CD4-positive, alpha-beta T cell treated with Interleukin-12 subunit alpha and Interleukin-12 subunit beta, for 1 hour (primary cell): ENCODE measurements at regions not wholly inside any gene's neighbourhood (a gene's known extent, or its start where the extent isn't known, plus 50 kb on each side); places are given as distances from the start of the nearest gene placed in this dataset.

Experiments used
- DNase-seq: peaks from one replicate; pipeline ENCODE4 v3.0.0-alpha.2; 2020

DNA sequence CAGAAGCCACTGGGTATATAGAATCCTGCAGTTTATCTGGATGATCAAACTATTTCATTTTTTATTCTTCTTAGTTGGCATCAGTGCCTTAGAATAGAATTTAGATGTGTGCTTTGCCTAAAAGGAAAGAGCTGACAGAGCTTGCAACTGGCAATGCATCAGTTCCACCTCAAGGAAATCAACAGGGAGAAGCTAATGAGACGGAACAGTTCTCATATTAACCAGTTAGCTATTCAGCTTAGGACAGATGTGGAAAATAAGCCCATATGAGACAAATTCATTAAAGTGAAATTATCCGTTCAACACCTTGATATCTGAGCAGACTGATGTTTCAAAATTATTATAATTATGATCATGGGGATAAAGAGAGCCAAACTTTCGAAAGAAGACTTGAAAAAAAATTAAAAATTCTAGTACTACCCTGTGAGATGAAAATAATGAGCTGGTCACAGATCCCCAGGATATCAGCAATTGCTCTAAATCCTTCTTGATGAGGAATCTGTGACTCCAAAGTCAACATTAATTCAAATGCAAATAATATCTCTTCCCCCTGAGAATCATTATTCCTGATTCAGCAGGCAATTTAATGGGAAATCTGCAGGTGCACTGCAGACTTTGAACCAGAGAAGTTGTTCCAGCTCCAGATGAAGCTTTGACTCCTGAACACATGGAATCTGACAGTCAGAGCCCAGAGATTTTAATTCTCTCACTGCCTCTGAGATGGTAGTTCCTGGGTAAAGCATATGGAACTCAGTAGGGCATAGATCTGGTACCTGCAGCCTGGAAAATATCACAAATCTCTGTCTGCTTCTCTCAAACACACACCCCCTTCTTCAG is 486.8 kb downstream of the FOXO1 start:
- no peak for DNase-seq

DNA sequence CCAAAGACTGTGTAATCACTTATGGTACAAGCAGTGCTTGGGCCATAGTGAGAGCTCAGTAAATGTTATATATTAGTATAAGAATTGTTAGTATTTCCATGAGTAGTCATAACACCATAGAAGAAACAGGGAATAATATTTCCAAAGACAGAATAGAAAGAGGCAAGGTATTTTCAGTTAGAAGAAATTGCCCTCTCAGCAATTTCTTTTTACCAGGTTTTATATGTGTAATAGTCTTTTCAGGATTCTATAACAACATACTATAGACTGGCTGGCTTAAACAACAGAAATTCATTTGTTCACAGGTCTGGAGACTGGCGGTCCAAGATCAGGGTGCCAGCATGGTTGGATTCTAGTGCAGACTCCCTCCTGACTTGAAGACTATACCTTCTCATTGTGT is 485.7 kb downstream of the FOXO1 start:
- no peak for DNase-seq

DNA sequence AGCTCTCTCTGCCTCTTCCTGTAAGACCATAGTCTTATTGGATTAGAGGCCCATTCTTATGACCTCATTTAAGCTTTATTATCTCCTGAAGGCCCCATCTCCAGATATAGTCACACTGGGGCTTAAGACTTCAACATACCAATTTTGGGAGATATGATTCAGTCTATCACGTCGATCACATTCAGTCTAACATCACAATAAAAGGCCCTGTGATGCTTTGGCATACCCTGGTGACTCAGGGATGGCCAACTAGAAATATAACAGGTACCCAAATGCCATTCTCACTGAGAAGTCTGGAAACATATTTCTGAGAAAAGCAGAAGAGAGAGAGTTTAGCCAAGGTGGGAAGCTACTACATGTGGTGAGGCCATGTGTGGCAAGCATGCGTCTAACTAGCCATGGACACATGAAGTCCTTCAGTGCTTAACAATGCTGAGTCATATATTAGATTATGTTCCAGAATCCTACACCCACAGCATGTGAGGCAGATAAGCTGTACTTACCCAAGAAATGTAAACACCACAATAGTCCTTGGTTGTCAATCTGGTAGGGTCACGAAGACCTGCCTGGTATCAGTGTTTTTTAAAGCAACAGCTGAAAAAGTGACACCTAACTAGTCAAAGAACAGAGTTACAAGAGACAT is 485.1 kb downstream of the FOXO1 start:
- no peak for DNase-seq

DNA sequence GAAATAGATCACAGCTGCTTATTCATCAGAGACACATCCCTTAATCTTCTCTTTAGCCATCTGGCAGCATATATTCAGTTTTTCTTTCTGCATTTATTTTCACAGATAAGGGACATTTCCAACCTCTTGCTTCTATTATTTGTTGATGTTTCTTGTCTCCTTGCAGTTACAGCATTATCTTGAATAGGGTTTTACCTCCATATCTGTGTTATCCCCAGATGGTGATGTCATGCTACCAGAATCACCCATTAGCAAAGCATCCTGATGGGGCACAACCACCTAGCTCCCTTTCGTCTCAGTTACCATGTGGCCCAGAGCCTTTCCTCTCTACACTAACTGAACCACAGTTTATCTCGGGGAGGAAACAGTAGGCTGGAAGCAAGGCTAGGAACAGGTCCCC is 483.9 kb downstream of the FOXO1 start:
- no peak for DNase-seq

DNA sequence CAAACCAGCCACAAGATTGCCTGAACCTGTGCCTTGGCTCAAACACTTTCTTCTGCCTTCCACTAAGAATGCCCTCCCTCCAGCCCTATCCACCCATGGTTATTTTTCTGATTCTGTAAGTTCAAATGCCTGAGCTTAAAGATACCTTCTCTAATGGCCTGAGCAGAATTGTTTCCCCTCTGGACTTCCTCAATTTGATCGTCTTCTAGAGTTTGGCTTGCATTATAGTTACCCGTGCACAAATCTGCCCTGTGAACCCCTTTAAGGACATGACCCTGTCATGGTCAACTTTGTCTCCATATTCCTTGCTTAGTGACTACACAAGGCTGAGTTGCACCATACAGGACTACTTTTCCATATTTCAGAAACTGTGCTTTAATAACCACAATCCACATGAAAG is 481.0 kb downstream of the FOXO1 start:
- no peak for DNase-seq

DNA sequence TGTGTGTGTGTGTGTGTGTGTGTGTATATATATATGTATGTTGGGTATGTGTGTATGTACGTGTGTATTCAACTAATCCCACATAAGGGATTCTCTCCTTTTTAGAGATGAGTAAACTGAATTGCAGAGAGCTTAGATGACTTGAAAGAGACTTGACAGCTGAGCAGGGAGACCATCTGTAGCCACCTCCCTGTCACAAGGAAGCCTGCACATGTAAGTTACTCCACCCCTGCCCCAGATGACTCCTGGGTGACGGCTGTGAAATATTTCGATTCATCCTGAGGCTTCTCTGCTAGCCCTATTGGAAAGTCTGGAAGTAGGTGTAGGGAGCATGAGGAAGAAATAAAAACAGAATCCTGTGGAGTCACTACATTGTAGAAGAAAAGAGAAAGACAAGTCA is 480.4 kb downstream of the FOXO1 start:
- DNase-seq = no peak

DNA sequence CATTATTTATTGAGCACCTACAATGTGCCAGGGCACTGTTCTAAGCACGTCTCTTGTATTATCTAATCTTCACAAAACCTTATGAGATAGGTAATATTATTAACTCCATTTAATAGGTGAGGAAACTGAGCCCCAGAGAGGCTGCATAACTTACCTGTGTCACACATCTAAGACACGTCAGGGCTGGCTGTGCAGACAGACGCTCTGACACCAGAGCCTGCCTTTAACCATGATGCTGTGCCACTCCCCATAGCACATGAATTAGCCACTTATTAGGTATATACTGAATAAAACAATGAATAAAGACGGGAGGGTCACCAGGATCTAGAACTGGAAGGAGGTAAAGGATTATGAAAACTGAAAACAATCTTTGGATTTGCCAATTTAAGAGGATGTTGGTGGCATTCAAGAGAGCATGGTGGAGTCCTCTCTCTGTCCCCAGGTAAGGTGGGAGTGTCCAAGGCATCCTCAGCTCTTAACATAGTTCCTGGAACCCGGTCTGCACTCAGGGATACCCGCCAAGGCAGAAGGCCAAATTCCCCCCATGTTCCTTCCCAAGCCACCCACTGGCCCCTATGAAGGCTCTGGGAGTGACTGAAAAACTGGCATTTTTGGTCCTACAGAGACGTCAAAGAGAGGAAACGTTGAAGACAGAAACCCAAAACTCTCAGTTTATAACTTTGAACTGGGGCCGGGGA is 479.7 kb downstream of the FOXO1 start:
- no peak for DNase-seq

DNA sequence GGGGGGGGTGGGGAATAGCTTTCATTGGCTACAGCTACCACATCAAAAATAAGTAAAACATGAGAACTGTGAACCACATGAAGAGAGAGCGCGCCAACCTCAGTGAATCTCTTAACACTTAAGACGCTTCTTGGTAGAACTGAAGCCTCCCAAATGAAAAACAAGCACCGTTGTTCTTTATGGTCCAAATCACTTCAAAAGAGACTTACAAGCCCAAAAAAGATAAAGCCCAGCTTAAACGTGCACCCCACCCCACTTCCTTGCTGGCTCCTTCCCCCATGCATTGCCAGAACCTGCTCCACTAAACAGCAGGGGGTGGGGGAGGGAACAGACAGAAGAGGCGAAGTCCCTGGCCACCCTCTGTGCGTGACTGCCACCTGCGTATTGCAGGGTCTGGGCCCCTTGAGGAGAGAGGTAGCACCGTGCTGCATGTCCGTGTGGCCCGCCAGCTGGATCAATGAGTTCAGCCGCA is 479.1 kb downstream of the FOXO1 start:
- peak; percentile 82 for DNase-seq

DNA sequence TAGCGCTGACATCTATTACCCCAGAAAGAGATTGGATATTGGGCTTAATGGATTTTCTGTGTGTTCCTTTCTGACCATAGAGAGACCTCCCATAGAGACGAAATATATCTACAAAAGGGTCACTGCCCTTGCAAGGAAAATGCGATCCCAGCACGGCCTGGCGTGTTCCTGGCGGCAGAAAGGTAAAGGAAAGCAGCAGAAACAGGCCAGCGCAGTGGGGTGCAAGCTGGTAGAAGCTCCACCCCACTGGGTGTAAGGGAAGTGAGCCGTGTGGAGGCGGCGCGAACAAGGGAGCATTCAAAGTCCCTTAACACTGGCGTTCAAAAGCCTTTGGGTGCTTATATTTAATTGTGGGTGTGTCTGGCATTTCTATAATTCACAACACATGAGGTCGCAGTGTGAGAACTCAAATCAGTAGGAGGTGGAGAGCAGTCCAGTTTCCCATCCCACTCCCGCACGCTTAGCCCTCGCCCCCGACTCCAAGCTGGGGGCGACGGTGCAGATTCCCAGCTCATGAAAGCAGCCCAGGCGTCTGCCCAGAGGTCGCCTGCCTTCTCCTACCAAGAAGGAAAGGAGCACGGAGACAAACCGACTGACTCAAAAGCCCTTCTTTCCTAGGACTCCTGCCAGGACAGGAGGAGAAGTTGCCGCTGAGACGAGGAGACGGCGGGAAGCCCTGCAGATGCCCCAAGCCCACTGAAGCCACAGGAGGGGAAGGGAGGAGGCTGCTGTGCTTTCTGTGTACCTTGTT is 478.4 kb downstream of the FOXO1 start:
- DNase-seq = peak; percentile 63

DNA sequence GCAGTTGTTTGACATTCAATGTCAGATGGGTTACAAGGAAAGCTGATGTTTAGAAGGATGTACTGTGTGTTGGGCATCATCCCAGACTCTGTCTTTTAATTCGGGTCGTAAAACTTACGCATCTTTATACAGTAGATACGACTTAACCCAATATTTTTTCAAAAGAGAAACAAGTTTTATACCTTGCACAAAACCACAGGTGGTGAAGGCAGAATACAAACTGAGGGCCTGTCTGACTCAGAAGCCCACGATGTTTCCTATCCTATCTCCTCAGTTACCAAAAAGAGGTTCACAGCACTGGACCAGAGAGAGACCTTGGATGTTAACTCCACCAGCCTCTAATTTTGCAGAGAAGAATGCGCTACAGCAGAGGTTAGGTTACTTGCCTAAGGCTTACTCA is 477.0 kb downstream of the FOXO1 start:
- peak; percentile 32 for DNase-seq

DNA sequence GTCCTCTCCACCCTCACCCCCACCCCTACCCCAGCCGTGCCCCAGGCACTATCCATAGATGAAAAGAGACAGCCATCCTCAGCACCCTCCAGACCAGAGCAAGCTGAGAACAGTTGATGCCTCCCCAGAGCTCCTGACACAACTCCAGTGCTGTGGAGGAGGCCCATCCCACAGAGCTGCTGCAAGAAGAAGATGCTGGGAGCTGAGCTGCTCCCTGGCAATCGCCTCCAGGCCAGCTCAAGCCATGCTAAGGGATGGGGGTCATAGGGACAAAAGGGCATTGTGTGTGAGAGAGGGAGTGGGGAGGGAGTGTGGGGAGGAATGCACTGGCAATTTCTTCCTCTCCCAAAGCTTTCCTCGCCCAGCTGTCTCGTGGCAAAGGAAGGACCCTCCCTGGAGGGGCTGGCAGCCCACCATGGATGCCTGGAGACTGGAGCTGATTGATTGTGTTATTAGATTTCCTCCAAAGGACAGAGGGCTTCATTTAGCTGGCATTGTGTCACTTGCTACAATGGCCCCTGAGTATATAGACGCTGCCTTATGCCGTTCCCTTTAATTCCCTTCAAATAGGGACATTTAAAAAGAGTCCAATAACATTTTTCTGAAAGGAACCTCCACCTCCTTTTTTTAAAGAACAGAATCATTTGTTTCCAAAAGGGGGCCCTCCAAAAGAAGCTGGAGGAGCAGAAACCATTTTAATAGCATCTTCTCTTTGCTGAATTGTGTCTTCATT is 476.4 kb downstream of the FOXO1 start:
- no peak for DNase-seq

DNA sequence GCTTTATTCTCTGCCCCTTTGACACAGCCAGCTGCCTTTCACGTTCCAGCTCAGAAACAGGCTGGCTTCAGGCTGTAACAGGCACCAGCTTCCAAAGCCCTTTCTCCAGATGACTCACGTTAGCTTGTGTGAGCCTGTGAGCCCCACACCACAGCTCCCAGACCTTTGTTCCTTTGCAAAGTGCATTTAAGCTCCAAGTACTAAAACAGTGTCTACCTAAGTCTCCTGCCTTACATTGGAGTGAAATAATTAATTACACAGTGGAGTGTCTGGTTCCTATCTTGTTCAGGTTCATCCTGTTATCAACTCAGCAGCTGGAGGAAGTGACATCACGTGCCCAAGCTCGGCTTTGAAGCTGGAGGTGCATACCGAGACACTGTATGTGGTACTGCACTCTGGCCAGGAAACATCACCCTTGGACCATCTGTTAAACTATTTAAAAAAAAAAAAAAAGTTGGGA is 475.8 kb downstream of the FOXO1 start:
- peak; percentile 78 for DNase-seq

DNA sequence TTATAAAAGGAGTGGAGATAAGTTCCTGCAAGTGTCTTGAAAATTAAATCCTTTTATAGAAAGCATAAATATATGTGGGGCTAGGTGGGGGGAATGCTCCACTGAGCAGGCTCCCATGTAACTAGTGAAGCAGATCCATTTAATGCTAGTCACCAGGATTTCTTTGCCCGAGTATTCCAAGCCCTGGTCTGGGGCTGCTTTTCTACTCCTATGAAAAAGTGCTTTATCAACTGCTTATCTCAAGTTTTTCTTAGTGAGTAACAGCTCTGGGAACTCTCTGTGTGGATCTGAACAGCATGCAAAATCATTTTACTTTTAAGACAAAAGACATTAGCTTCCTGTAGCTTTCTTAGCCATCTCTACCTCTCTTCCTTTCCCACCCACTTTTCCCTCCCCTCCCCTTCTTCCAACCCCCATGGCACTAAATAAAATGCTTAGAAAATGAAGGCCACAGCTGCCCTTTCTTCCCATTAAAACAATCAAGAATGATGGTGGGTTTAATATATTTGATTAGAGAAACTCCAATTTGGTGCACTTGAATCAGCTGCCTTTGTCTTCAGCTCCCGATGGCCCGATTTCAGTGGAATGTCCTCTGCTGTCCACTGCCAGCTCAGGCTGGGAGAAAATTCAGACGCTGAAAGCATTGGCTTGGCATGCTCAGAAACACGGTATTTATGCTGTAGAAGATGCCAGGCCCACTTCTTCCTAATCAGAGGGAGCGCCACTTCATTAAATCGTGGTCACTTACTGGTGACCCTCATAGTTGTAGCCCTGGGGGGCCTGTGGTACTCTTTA is 475.1 kb downstream of the FOXO1 start:
- no peak for DNase-seq

DNA sequence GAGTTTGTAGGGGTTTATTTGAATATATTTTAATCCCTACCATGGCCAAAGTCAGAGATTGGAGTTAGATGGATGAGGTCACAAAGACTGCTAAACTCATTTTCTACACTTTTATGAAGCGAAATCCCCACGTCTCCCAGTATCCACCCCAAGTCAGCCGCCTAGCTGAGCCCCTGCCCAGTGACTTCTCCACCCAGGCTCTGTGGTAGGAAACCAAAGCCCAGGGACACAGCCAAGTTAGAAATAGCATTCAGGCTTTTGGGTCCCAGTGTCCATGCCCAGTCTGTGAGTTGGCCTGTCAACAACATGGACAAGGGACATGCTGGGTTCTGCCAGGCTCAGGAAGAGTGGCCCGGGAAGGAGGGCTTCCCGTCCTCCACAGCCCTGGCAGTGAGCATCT is 474.0 kb downstream of the FOXO1 start:
- DNase-seq = no peak

DNA sequence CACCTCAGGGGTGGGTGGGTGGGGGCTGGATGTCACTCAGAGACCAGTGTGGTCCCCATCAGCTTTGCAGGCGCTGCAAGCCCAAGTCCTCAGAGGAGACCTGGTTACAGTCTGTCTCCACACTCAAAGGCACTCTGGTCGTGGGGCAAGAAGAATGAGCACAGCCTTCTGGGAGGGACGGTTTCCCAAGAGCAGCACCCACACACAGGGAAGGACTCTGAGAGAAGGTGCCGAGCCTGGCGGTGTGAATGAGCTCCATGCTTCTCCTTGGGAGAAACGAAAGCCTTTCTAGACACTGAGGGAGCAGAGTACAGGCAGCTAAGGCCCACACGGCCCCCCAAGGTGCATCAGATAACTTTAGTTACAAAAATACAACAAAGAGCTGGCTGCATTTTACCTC is 473.6 kb downstream of the FOXO1 start:
- no peak for DNase-seq

DNA sequence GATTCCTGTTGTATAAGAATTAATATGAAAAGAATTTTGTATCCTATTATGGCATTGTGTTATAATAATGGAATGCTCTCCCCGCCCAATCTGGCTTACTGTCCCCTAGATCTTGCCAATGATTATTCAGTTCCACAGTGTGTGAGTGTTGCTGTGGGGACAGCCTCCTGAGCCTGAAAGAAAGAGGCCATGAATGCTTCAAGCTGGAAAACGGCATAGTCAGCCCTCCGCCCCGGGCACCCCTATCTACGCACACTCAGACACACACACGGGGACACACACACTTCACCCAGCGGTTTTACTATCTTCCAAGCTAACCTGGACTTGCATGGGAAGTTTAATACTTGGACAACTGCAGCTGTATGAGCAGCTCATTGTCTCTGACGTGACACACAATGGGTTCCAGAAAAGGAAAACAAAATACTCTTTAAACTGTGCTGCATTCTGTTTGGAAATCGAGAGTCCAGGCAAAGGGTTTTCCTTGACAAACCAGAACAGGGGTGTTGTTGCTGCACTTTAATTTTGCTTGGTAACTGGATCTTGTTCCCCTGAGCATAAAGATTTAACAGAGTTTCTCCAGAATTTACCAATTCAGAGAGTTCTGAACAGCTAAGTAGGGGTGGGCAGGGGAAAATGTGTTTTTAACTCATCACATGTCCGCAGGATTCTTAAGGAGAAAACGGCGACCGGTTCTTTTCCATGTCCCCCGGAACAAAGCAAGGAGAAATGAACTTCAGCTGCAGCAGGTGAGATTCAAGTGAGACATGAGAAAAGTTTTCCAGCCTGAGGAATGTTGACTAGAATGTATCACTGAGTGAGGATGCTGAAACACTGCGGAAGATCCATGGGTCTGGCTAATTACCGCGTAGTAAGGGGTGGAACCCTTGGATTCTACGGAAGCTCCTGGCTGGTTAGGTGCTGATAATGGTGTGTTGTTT is 472.9 kb downstream of the FOXO1 start:
- DNase-seq = no peak

DNA sequence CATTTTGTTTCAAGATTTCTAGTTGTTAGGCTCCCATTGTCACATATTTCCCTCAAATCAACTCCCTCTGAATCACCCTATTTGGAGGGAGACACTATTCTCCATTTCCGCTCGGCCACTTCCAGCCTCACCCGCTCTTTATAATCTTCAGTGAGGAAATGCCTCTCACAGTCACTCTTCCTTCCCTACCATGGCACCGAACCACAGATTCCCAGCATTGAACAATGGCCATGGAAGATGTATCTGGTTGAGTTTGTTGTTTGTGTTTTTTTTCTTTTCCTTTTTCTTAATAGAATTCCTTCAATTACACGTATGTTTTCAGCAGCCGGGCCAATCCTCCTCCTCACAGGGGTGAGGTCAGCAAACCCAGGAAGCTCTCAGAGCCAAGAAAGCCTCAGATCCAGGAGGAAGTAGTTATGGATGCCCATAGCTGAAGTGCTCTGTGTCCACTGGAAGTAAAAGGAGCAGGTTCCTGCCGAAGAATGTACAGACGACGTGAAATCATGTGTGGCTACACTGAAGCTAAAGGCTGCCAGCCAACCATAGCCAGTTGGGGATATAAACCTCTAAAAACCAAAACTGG is 472.1 kb downstream of the FOXO1 start:
- no peak for DNase-seq

DNA sequence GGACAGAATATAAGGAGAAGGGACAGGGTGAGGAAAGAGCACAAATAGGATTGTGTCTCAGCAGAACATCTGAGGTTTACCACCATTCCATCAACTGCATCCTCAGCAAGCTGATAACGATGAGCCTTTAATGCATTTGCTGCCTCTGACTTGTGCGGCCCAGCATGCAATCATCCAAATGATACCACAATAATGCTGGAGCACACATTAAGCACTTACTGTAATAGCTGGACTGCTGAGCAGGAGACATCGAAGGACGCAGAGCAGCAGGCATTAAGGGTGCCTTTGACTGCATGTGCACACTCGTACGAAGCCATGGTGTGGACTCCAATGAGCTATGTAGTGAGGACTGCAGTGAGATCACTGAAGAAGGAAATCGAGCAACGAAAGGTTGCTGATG is 469.4 kb downstream of the FOXO1 start:
- no peak for DNase-seq

DNA sequence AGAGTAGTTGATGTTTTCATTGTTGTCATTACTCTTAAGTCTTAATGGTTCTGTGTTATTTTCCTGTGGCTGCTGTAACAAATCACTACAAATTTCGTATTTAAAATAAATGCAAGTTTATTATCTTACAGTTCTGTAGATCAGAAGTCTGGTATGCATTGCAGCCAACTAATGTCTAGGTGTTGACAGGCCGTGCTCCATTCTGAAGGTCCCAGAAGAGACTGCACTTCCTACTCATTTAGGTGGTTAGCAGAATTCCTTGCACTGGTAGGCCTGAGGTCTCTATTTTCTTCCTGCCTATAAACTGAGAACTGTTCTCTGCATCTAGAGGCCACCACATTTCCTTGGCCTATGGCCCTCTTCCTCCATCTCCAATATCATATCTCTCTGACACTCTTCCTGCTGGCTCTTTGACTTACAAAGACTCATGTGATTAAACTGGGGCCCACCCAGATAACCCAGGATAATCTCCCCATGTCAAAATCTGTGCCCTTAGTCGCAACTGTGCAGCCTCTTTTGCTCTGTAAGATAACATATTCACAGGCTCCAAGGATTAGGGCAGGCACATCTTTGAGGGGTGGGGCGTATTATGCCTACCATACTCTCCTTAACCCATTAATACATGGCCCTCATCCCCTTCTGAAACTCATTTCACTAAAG is 468.4 kb downstream of the FOXO1 start:
- no peak for DNase-seq
